Loucy (cell line): ENCODE measurements at regions not wholly inside any gene's neighbourhood (a gene's known extent, or its start where the extent isn't known, plus 50 kb on each side); places are given as distances from the start of the nearest gene placed in this dataset.

Experiments
- H2AFZ ChIP-seq: fragments of 200-600 bp; sonication (generic); 2 replicates; pipeline ENCODE4 v1.6.0; 2016; ENCODE audit warnings: antibody characterized with exemption, mild to moderate bottlenecking, low read length, moderate library complexity
- H3F3A ChIP-seq: fragments of 200-600 bp; 2 replicates; pipeline ENCODE4 v1.6.0; 2016; ENCODE audit warnings: antibody characterized with exemption, low read depth, mild to moderate bottlenecking
- H3K27me3 ChIP-seq: fragments of 200-600 bp; sonication (generic); 2 replicates; pipeline ENCODE4 v1.6.1; 2014; ENCODE audit warnings: low read length, mild to moderate bottlenecking; ENCODE audit not compliant: insufficient read depth, poor library complexity, severe bottlenecking
- H3K36me3 ChIP-seq: fragments of 200-600 bp; sonication (generic); 2 replicates; pipeline ENCODE4 v1.6.1; 2016; ENCODE audit warnings: low read length; ENCODE audit not compliant: insufficient read depth
- H3K4me1 ChIP-seq: fragments of 200-600 bp; sonication (generic); 2 replicates; pipeline ENCODE4 v1.5.1; 2014; ENCODE audit warnings: low read length, mild to moderate bottlenecking; ENCODE audit not compliant: insufficient read depth, poor library complexity, severe bottlenecking
- H3K4me2 ChIP-seq: fragments of 200-600 bp; sonication (generic); 2 replicates; pipeline ENCODE4 v1.6.0; 2014; ENCODE audit warnings: antibody characterized with exemption, low read length, low read depth, mild to moderate bottlenecking; ENCODE audit not compliant: poor library complexity, severe bottlenecking
- H3K4me3 ChIP-seq: fragments of 200-600 bp; sonication (generic); 2 replicates; pipeline ENCODE4 v1.5.1; 2014; ENCODE audit warnings: low read length, mild to moderate bottlenecking, mixed read lengths; ENCODE audit not compliant: poor library complexity, severe bottlenecking
- H3K79me2 ChIP-seq: fragments of 200-600 bp; sonication (generic); 2 replicates; pipeline ENCODE4 v1.6.1; 2014; ENCODE audit warnings: low read length; ENCODE audit not compliant: insufficient read depth
- H3K9ac ChIP-seq: fragments of 200-600 bp; sonication (generic); 2 replicates; pipeline ENCODE4 v1.6.0; 2014; ENCODE audit warnings: mild to moderate bottlenecking, low read depth, low read length, moderate library complexity; ENCODE audit not compliant: poor library complexity, severe bottlenecking
- H3K9me2 ChIP-seq: fragments of 200-600 bp; sonication (generic); replicated peaks from 2 replicates; pipeline ENCODE4 v1.6.1; 2016; ENCODE audit warnings: low read depth, low read length, mixed read lengths
- H3K9me3 ChIP-seq: fragments of 200-600 bp; sonication (generic); 2 replicates; pipeline ENCODE4 v1.6.1; 2014; ENCODE audit warnings: mild to moderate bottlenecking, antibody characterized with exemption, low read length, low read depth; ENCODE audit not compliant: insufficient read depth
- H4K20me1 ChIP-seq: fragments of 200-600 bp; sonication (generic); 2 replicates; pipeline ENCODE4 v1.6.0; 2014; ENCODE audit warnings: antibody characterized with exemption, low read length, mild to moderate bottlenecking; ENCODE audit not compliant: insufficient read depth, poor library complexity, severe bottlenecking
- CTCF ChIP-seq: fragments of 200-600 bp; sonication (generic); conservative IDR thresholded peaks from 2 replicates; pipeline ENCODE4 v1.5.1; 2014; ENCODE audit warnings: mild to moderate bottlenecking, antibody characterized with exemption, low read length
- EZH2phosphoT487 ChIP-seq: fragments of 200-600 bp; IDR thresholded peaks from 2 replicates; pipeline ENCODE4 v1.6.1; 2018; ENCODE audit warnings: antibody characterized with exemption, mild to moderate bottlenecking, moderate library complexity, borderline replicate concordance

- no peak overlapping the region for H3K9ac ChIP-seq
- no peaks in the 10 kb centered on the region for H3K79me2 ChIP-seq
- H3K4me2 ChIP-seq = no peak overlapping the region
- H4K20me1 ChIP-seq = no peaks in the 10 kb centered on the region
- no peak overlapping the region for H3K4me3 ChIP-seq
- TF ChIP-seq EZH2phosphoT487 = no peak
- no peak for TF ChIP-seq CTCF
- no peaks in the 10 kb centered on the region for H3K36me3 ChIP-seq
- no peaks in the 10 kb centered on the region for H3K27me3 ChIP-seq
- no peaks in the 10 kb centered on the region for H3K9me2 ChIP-seq
- H3K9me3 ChIP-seq = no peaks in the 10 kb centered on the region
- no peaks in the 10 kb centered on the region for H3K4me1 ChIP-seq
- H2AFZ ChIP-seq = no peak overlapping the region
- no peaks in the 10 kb centered on the region for H3F3A ChIP-seq
These were observed 370.8 kb downstream of the NUP35 start for GRCh38 chr2:183495079-183495478.

GRCh38 chr2:183495589-183496267 lies 371.5 kb downstream of the NUP35 start:
- Histone ChIP-seq H3K4me2 (no peak overlapping the region), H4K20me1 (no peaks in the 10 kb centered on the region), H3K9me3 (no peaks in the 10 kb centered on the region), H2AFZ (no peak overlapping the region), H3K27me3 (no peaks in the 10 kb centered on the region), H3K79me2 (no peaks in the 10 kb centered on the region), H3K9ac (no peak overlapping the region), H3F3A (no peaks in the 10 kb centered on the region), H3K9me2 (no peaks in the 10 kb centered on the region), H3K4me1 (no peaks in the 10 kb centered on the region), H3K4me3 (no peak overlapping the region), H3K36me3 (no peaks in the 10 kb centered on the region)
- TF ChIP-seq CTCF (no peak), EZH2phosphoT487 (no peak)

- H3K4me3 ChIP-seq = no peak overlapping the region
- no peak overlapping the region for H3K9ac ChIP-seq
- H3K4me1 ChIP-seq = no peaks in the 10 kb centered on the region
- no peaks in the 10 kb centered on the region for H4K20me1 ChIP-seq
- no peaks in the 10 kb centered on the region for H3K27me3 ChIP-seq
- no peak overlapping the region for H2AFZ ChIP-seq
- H3F3A ChIP-seq = no peaks in the 10 kb centered on the region
- no peaks in the 10 kb centered on the region for H3K9me2 ChIP-seq
- TF ChIP-seq EZH2phosphoT487 = no peak
- TF ChIP-seq CTCF = no peak
- H3K4me2 ChIP-seq = no peak overlapping the region
- no peaks in the 10 kb centered on the region for H3K79me2 ChIP-seq
- no peaks in the 10 kb centered on the region for H3K9me3 ChIP-seq
- H3K36me3 ChIP-seq = no peaks in the 10 kb centered on the region
These were observed 373.6 kb downstream of the NUP35 start for GRCh38 chr2:183497861-183498260.
